ENCODE measurements at regions not wholly inside any gene's neighbourhood (a gene's known extent, or its start where the extent isn't known, plus 50 kb on each side); places are given as distances from the start of the nearest gene placed in this dataset.
"Not testable (repeated sequence)": the region's sequence is repeated elsewhere in the genome, so short reads cannot be mapped to it uniquely, and the experiment has no call there.

- no peak overlapping the region for H3K27ac ChIP-seq (ENCODE audit: low read depth in 1 of 2, low read length in 2 of 2)
- no peak overlapping the region for H3K4me3 Mint-ChIP-seq
- no peaks in the 10 kb centered on the region for H3K27me3 ChIP-seq (ENCODE audit: control insufficient read depth in 2 of 2, insufficient read depth in 2 of 2, low read length in 2 of 2)
- no peak overlapping the region for H3K4me2 ChIP-seq (replicated peaks; ENCODE audit: extremely low read depth, low read length, poor library complexity, severe bottlenecking)
- H3K9ac ChIP-seq (ENCODE audit: insufficient read depth, low read length, poor library complexity, severe bottlenecking), result no peak overlapping the region
- H3K9me3 ChIP-seq (replicated peaks in 1 of 2; ENCODE audit: control insufficient read depth in 1 of 2, insufficient read depth in 1 of 2, low read length in 2 of 2), result peaks cover 0 to 6% of the 10 kb centered on the region in 2 donors
- no peaks in the 10 kb centered on the region for H3K79me2 ChIP-seq (ENCODE audit: insufficient read depth, low read length)
- peaks cover 3 to 13% (median 5%) of the 10 kb centered on the region in 7 donors for H3K9me3 Mint-ChIP-seq
- no peak overlapping the region for H2AFZ ChIP-seq (ENCODE audit: insufficient read depth, low read depth, low read length, poor library complexity, severe bottlenecking)
- H3K27me3 Mint-ChIP-seq (ENCODE audit: low read depth in 3 of 3), result no peaks in the 10 kb centered on the region
- no peaks in the 10 kb centered on the region for H3K4me1 Mint-ChIP-seq
- H3K4me3 ChIP-seq (replicated peaks in 1 of 3; ENCODE audit: low read depth in 2 of 3, low read length in 3 of 3), result no peak overlapping the region
- H3K36me3 ChIP-seq (replicated peaks in 1 of 2; ENCODE audit: control insufficient read depth in 1 of 2, insufficient read depth in 2 of 2, low read length in 2 of 2), result no peaks in the 10 kb centered on the region
- no peaks in the 10 kb centered on the region for H4K20me1 ChIP-seq (ENCODE audit: insufficient read depth, low read length)
- H3K36me3 Mint-ChIP-seq, result no peaks in the 10 kb centered on the region
- no peaks in the 10 kb centered on the region for H3K4me1 ChIP-seq (ENCODE audit: control insufficient read depth in 1 of 2, insufficient read depth in 2 of 2, low read length in 2 of 2)
- 90% methylated on average over 2 of the region's 2 CpGs for WGBS (ENCODE audit: insufficient coverage)
- no peak for DNase-seq
- intact Hi-C loops (cut with micrococcal nuclease), result no loop called here
- no peak for TF ChIP-seq CTCF (IDR thresholded peaks at IDR 0.05)
- no peak overlapping the region for H3K27ac Mint-ChIP-seq
These were observed 640.0 kb upstream of the LRRTM4 start for GRCh38 chr2:78162202-78162601.

GRCh38 chr2:78172157-78172556, 650.0 kb upstream of the LRRTM4 start:
- H3K27ac ChIP-seq (ENCODE audit: low read depth in 1 of 2, low read length in 2 of 2); H3K36me3 Mint-ChIP-seq; H3K4me2 ChIP-seq (replicated peaks; ENCODE audit: extremely low read depth, low read length, poor library complexity, severe bottlenecking); H3K4me3 ChIP-seq (replicated peaks in 1 of 3; ENCODE audit: low read depth in 2 of 3, low read length in 3 of 3); H3K27me3 Mint-ChIP-seq (ENCODE audit: low read depth in 3 of 3); H2AFZ ChIP-seq (ENCODE audit: insufficient read depth, low read depth, low read length, poor library complexity, severe bottlenecking); H3K9me3 ChIP-seq (replicated peaks in 1 of 2; ENCODE audit: control insufficient read depth in 1 of 2, insufficient read depth in 1 of 2, low read length in 2 of 2); H3K4me3 Mint-ChIP-seq; H4K20me1 ChIP-seq (ENCODE audit: insufficient read depth, low read length); intact Hi-C loops (cut with micrococcal nuclease); DNase-seq; H3K9me3 Mint-ChIP-seq; H3K36me3 ChIP-seq (replicated peaks in 1 of 2; ENCODE audit: control insufficient read depth in 1 of 2, insufficient read depth in 2 of 2, low read length in 2 of 2); H3K27ac Mint-ChIP-seq; H3K4me1 ChIP-seq (ENCODE audit: control insufficient read depth in 1 of 2, insufficient read depth in 2 of 2, low read length in 2 of 2); H3K9ac ChIP-seq (ENCODE audit: insufficient read depth, low read length, poor library complexity, severe bottlenecking); H3K4me1 Mint-ChIP-seq; H3K27me3 ChIP-seq (ENCODE audit: control insufficient read depth in 2 of 2, insufficient read depth in 2 of 2, low read length in 2 of 2); H3K79me2 ChIP-seq (ENCODE audit: insufficient read depth, low read length): not testable (repeated sequence)
- no CpG with 5 or more reads among the region's 9 CpGs for WGBS (ENCODE audit: insufficient coverage)

All from CD14-positive monocyte (primary cell).